GM23338 (cell line): ENCODE measurements at regions not wholly inside any gene's neighbourhood (a gene's known extent, or its start where the extent isn't known, plus 50 kb on each side); places are given as distances from the start of the nearest gene placed in this dataset.

Experiments used
- ATAC-seq: fragments of 200-7000 bp; cut with Tn5 transposase; 3 replicates; pipeline ENCODE4 v1.9.1; 2020
- DNase-seq: peaks from one replicate; pipeline ENCODE4 v3.0.0-alpha.2; 2015; ENCODE audit warnings: low spot score
- H2AFZ ChIP-seq: fragments of 200-600 bp; sonication (generic); 2 replicates; pipeline ENCODE4 v1.8.0; 2016; ENCODE audit warnings: antibody characterized with exemption, mild to moderate bottlenecking, moderate library complexity
- H3F3A ChIP-seq: fragments of 200-600 bp; sonication (generic); replicated peaks from 2 replicates; pipeline ENCODE4 v1.8.0; 2017; ENCODE audit warnings: antibody characterized with exemption, mixed run types, low read depth
- H3K27ac ChIP-seq: fragments of 200-600 bp; sonication (generic); 2 replicates; pipeline ENCODE4 v1.6.1; 2016; ENCODE audit warnings: low read depth
- H3K27me3 ChIP-seq: fragments of 200-600 bp; sonication (generic); 2 replicates; pipeline ENCODE4 v1.8.0; 2016; ENCODE audit warnings: mild to moderate bottlenecking, mixed run types, moderate library complexity; ENCODE audit not compliant: insufficient read depth
- H3K36me3 ChIP-seq: fragments of 200-600 bp; sonication (generic); 2 replicates; pipeline ENCODE4 v1.8.0; 2016; ENCODE audit warnings: mild to moderate bottlenecking; ENCODE audit not compliant: insufficient read depth
- H3K4me1 ChIP-seq: fragments of 200-600 bp; sonication (generic); 2 replicates; pipeline ENCODE4 v1.8.0; 2016; ENCODE audit warnings: mild to moderate bottlenecking, moderate library complexity; ENCODE audit not compliant: insufficient read depth
- H3K4me2 ChIP-seq: fragments of 200-600 bp; sonication (generic); 2 replicates; pipeline ENCODE4 v1.7.1; 2017; ENCODE audit warnings: mixed run types
- H3K4me3 ChIP-seq: fragments of 200-600 bp; sonication (generic); 2 replicates; pipeline ENCODE4 v1.6.1; 2016; ENCODE audit warnings: mixed run types
- H3K79me2 ChIP-seq: fragments of 200-600 bp; sonication (generic); replicated peaks from 2 replicates; pipeline ENCODE4 v1.8.0; 2017; ENCODE audit warnings: mild to moderate bottlenecking; ENCODE audit not compliant: insufficient read depth
- H3K9me2 ChIP-seq: fragments of 200-600 bp; sonication (generic); 2 replicates; pipeline ENCODE4 v1.8.0; 2017; ENCODE audit not compliant: insufficient read depth
- H4K20me1 ChIP-seq: fragments of 200-600 bp; sonication (generic); replicated peaks from 2 replicates; pipeline ENCODE4 v1.8.0; 2017; ENCODE audit warnings: mild to moderate bottlenecking; ENCODE audit not compliant: insufficient read depth
- H3K27ac Mint-ChIP-seq: 2 replicates; pipeline ENCODE4 v1.8.0; 2020; ENCODE audit warnings: inconsistent platforms, mild to moderate bottlenecking, moderate library complexity, mixed read lengths
- H3K27me3 Mint-ChIP-seq: 3 replicates; pipeline ENCODE4 v1.8.0; 2022; ENCODE audit warnings: low read depth, mild to moderate bottlenecking, moderate library complexity, mixed read lengths, inconsistent platforms; ENCODE audit not compliant: insufficient read depth, poor library complexity
- H3K36me3 Mint-ChIP-seq: 3 replicates; pipeline ENCODE4 v1.8.0; 2021; ENCODE audit warnings: low read depth, mild to moderate bottlenecking, inconsistent platforms, moderate library complexity, mixed read lengths
- H3K4me1 Mint-ChIP-seq: 3 replicates; pipeline ENCODE4 v1.8.0; 2020; ENCODE audit warnings: mild to moderate bottlenecking, inconsistent platforms, mixed read lengths
- H3K4me3 Mint-ChIP-seq: 3 replicates; pipeline ENCODE4 v1.8.0; 2021; ENCODE audit warnings: moderate library complexity, mild to moderate bottlenecking, inconsistent platforms, mixed read lengths
- H3K9me3 Mint-ChIP-seq: 3 replicates; pipeline ENCODE4 v1.8.0; 2020; ENCODE audit warnings: moderate library complexity, mild to moderate bottlenecking, inconsistent platforms, mixed read lengths
- CREB1 ChIP-seq: fragments of 250-450 bp; sonication (Bioruptor Pico); IDR thresholded peaks from 2 replicates; pipeline ENCODE4 v1.5.0; 2020; ENCODE audit warnings: low read depth, mild to moderate bottlenecking, moderate library complexity
- EZH2 ChIP-seq: fragments of 200-600 bp; sonication (generic); IDR thresholded peaks from one replicate; pipeline ENCODE4 v1.8.0; 2017; ENCODE audit warnings: antibody characterized with exemption, mild to moderate bottlenecking, low read depth; ENCODE audit not compliant: unreplicated experiment
- NANOG ChIP-seq: IDR thresholded peaks from 2 replicates; pipeline ENCODE4 v1.6.1; 2016; ENCODE audit warnings: antibody characterized with exemption, borderline replicate concordance
- POLR2AphosphoS5 ChIP-seq: IDR thresholded peaks from 2 replicates; pipeline ENCODE4 v1.6.1; 2016; ENCODE audit warnings: antibody characterized with exemption, low read depth
- ZNF331 ChIP-seq: fragments of 250-450 bp; sonication (Bioruptor Pico); IDR thresholded peaks from 2 replicates; pipeline ENCODE4 v1.5.0; 2020; ENCODE audit warnings: low read depth, mild to moderate bottlenecking, moderate library complexity
- TF ChIP-seq, protein P1 (sequence below): IDR thresholded peaks from one replicate; pipeline ENCODE4 v1.6.1; 2018; ENCODE audit warnings: antibody characterized with exemption; ENCODE audit not compliant: unreplicated experiment
- TF ChIP-seq, protein P2 (sequence below): fragments of 250-450 bp; sonication (Bioruptor Pico); IDR thresholded peaks from 2 replicates; pipeline ENCODE4 v1.5.0; 2020; ENCODE audit warnings: mild to moderate bottlenecking, moderate library complexity
- TF ChIP-seq, protein P3 (sequence below): IDR thresholded peaks from 2 replicates; pipeline ENCODE4 v1.6.1; 2016; ENCODE audit warnings: antibody characterized with exemption

DNA sequence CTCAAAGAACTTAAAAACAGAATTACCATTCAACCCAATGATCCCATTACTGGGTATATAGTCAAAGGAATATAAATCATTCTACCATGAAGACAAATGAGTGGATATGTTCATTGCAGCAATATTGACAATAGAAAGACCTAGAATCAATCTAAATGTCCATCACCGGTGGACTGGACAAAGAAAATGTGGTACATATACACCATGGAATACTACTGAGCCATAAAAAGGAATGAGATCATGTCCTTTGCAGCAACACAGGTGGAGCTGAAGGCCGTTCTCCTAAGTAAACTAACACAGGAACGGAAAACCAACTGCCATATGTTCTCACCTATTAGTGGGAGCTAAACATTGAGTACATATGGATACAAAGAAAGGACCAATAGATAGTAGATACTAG is 576.7 kb upstream of the CITED2 start (continued):
- TF ChIP-seq, protein P1, sequence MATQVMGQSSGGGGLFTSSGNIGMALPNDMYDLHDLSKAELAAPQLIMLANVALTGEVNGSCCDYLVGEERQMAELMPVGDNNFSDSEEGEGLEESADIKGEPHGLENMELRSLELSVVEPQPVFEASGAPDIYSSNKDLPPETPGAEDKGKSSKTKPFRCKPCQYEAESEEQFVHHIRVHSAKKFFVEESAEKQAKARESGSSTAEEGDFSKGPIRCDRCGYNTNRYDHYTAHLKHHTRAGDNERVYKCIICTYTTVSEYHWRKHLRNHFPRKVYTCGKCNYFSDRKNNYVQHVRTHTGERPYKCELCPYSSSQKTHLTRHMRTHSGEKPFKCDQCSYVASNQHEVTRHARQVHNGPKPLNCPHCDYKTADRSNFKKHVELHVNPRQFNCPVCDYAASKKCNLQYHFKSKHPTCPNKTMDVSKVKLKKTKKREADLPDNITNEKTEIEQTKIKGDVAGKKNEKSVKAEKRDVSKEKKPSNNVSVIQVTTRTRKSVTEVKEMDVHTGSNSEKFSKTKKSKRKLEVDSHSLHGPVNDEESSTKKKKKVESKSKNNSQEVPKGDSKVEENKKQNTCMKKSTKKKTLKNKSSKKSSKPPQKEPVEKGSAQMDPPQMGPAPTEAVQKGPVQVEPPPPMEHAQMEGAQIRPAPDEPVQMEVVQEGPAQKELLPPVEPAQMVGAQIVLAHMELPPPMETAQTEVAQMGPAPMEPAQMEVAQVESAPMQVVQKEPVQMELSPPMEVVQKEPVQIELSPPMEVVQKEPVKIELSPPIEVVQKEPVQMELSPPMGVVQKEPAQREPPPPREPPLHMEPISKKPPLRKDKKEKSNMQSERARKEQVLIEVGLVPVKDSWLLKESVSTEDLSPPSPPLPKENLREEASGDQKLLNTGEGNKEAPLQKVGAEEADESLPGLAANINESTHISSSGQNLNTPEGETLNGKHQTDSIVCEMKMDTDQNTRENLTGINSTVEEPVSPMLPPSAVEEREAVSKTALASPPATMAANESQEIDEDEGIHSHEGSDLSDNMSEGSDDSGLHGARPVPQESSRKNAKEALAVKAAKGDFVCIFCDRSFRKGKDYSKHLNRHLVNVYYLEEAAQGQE, result no peak
- TF ChIP-seq, protein P2, sequence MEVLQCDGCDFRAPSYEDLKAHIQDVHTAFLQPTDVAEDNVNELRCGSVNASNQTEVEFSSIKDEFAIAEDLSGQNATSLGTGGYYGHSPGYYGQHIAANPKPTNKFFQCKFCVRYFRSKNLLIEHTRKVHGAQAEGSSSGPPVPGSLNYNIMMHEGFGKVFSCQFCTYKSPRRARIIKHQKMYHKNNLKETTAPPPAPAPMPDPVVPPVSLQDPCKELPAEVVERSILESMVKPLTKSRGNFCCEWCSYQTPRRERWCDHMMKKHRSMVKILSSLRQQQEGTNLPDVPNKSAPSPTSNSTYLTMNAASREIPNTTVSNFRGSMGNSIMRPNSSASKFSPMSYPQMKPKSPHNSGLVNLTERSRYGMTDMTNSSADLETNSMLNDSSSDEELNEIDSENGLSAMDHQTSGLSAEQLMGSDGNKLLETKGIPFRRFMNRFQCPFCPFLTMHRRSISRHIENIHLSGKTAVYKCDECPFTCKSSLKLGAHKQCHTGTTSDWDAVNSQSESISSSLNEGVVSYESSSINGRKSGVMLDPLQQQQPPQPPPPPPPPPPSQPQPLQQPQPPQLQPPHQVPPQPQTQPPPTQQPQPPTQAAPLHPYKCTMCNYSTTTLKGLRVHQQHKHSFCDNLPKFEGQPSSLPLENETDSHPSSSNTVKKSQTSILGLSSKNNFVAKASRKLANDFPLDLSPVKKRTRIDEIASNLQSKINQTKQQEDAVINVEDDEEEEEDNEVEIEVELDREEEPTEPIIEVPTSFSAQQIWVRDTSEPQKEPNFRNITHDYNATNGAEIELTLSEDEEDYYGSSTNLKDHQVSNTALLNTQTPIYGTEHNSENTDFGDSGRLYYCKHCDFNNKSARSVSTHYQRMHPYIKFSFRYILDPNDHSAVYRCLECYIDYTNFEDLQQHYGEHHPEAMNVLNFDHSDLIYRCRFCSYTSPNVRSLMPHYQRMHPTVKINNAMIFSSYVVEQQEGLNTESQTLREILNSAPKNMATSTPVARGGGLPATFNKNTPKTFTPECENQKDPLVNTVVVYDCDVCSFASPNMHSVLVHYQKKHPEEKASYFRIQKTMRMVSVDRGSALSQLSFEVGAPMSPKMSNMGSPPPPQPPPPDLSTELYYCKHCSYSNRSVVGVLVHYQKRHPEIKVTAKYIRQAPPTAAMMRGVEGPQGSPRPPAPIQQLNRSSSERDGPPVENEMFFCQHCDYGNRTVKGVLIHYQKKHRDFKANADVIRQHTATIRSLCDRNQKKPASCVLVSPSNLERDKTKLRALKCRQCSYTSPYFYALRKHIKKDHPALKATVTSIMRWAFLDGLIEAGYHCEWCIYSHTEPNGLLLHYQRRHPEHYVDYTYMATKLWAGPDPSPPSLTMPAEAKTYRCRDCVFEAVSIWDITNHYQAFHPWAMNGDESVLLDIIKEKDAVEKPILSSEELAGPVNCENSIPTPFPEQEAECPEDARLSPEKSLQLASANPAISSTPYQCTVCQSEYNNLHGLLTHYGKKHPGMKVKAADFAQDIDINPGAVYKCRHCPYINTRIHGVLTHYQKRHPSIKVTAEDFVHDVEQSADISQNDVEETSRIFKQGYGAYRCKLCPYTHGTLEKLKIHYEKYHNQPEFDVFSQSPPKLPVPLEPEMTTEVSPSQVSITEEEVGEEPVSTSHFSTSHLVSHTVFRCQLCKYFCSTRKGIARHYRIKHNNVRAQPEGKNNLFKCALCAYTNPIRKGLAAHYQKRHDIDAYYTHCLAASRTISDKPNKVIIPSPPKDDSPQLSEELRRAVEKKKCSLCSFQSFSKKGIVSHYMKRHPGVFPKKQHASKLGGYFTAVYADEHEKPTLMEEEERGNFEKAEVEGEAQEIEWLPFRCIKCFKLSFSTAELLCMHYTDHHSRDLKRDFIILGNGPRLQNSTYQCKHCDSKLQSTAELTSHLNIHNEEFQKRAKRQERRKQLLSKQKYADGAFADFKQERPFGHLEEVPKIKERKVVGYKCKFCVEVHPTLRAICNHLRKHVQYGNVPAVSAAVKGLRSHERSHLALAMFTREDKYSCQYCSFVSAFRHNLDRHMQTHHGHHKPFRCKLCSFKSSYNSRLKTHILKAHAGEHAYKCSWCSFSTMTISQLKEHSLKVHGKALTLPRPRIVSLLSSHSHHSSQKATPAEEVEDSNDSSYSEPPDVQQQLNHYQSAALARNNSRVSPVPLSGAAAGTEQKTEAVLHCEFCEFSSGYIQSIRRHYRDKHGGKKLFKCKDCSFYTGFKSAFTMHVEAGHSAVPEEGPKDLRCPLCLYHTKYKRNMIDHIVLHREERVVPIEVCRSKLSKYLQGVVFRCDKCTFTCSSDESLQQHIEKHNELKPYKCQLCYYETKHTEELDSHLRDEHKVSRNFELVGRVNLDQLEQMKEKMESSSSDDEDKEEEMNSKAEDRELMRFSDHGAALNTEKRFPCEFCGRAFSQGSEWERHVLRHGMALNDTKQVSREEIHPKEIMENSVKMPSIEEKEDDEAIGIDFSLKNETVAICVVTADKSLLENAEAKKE (CRISPR knock-in tag), result no peak

DNA sequence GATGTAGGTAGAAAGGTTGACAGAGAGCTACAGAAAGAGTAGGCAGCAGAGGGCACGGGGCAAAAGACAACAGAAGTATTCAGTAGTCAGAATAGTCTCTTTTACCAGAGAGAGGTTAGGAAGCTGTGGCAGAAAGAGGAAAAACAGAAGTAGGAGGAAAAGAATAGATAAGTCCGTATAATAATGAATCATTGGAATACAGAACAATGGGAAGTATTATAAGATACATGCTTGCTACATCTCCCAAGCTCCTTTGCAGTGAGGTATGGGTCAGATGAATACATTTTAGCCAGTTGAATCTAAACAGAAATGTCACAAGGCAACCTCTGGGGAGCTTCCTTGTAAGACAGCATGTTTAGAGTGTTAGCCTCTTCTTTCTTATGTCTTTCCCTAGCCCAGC is 570.5 kb upstream of the CITED2 start:
- no peak overlapping the region for H3K27ac ChIP-seq
- no peak for ATAC-seq
- Mint-ChIP-seq H3K36me3 (peaks cover 3% of the 10 kb centered on the region; the same call in 1 of the 3 replicates), H3K27ac (no peak overlapping the region), H3K4me1 (peaks cover 28% of the 10 kb centered on the region; the same call in 2 of the 3 replicates), H3K27me3 (no peaks in the 10 kb centered on the region), H3K9me3 (peaks cover 5% of the 10 kb centered on the region; the same call in 1 of the 3 replicates), H3K4me3 (no peak overlapping the region)
- no peak overlapping the region for H3K4me2 ChIP-seq
- no peaks in the 10 kb centered on the region for H3K36me3 ChIP-seq
- DNase-seq, result no peak
- H3K79me2 ChIP-seq, result no peaks in the 10 kb centered on the region
- no peaks in the 10 kb centered on the region for H3F3A ChIP-seq
- H2AFZ ChIP-seq, result no peak overlapping the region
- H4K20me1 ChIP-seq, result no peaks in the 10 kb centered on the region
- H3K9me2 ChIP-seq, result no peaks in the 10 kb centered on the region
- H3K4me3 ChIP-seq, result no peak overlapping the region
- H3K27me3 ChIP-seq, result no peaks in the 10 kb centered on the region
- H3K4me1 ChIP-seq, result peaks cover 16% of the 10 kb centered on the region
- TF ChIP-seq, protein P1, result no peak
- TF ChIP-seq ZNF331 (CRISPR knock-in tag) (no peak), NANOG (no peak), EZH2 (no peak), POLR2AphosphoS5 (no peak), CREB1 (CRISPR knock-in tag) (no peak)
- TF ChIP-seq, protein P3, sequence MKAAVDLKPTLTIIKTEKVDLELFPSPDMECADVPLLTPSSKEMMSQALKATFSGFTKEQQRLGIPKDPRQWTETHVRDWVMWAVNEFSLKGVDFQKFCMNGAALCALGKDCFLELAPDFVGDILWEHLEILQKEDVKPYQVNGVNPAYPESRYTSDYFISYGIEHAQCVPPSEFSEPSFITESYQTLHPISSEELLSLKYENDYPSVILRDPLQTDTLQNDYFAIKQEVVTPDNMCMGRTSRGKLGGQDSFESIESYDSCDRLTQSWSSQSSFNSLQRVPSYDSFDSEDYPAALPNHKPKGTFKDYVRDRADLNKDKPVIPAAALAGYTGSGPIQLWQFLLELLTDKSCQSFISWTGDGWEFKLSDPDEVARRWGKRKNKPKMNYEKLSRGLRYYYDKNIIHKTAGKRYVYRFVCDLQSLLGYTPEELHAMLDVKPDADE, result no peak
